ENCODE measurements at regions not wholly inside any gene's neighbourhood (a gene's known extent, or its start where the extent isn't known, plus 50 kb on each side); places are given as distances from the start of the nearest gene placed in this dataset.

GRCh38 chr18:25705650-25706049 is 353.7 kb upstream of the ZNF521 start:
- no peak for DNase-seq

- DNase-seq = no peak
These were observed 352.5 kb upstream of the ZNF521 start for GRCh38 chr18:25704494-25704893.

GRCh38 chr18:25704071-25704470 is 352.1 kb upstream of the ZNF521 start:
- no peak for DNase-seq

GRCh38 chr18:25701821-25702220 is 349.9 kb upstream of the ZNF521 start:
- DNase-seq = no peak

GRCh38 chr18:25686960-25687500 is 335.1 kb upstream of the ZNF521 start:
- DNase-seq = no peak

- DNase-seq = no peak
These were observed 333.1 kb upstream of the ZNF521 start for GRCh38 chr18:25685088-25685487.

GRCh38 chr18:25679491-25679890 is 327.5 kb upstream of the ZNF521 start:
- DNase-seq = no peak

GRCh38 chr18:25678221-25678620 is 326.3 kb upstream of the ZNF521 start:
- no peak for DNase-seq

- DNase-seq = no peak
These were observed 323.3 kb upstream of the ZNF521 start for GRCh38 chr18:25675123-25675850.

- no peak for DNase-seq
These were observed 322.2 kb upstream of the ZNF521 start for GRCh38 chr18:25674183-25674582.

- DNase-seq = no peak
These were observed 320.5 kb upstream of the ZNF521 start for GRCh38 chr18:25672490-25672889.

- DNase-seq = no peak
These were observed 317.8 kb upstream of the ZNF521 start for GRCh38 chr18:25669741-25670140.

GRCh38 chr18:25662272-25662671 is 310.3 kb upstream of the ZNF521 start:
- no peak for DNase-seq

- no peak for DNase-seq
These were observed 309.9 kb upstream of the ZNF521 start for GRCh38 chr18:25661831-25662230.

GRCh38 chr18:25659541-25659940 is 307.6 kb upstream of the ZNF521 start:
- no peak for DNase-seq

GRCh38 chr18:25658476-25658875 is 306.5 kb upstream of the ZNF521 start:
- no peak for DNase-seq

GRCh38 chr18:25651553-25651952 is 299.6 kb upstream of the ZNF521 start:
- no peak for DNase-seq

- no peak for DNase-seq
These were observed 298.4 kb upstream of the ZNF521 start for GRCh38 chr18:25650201-25650941.

GRCh38 chr18:25648716-25649260 is 296.8 kb upstream of the ZNF521 start:
- no peak for DNase-seq

- DNase-seq = no peak
These were observed 295.4 kb upstream of the ZNF521 start for GRCh38 chr18:25647404-25647803.

GRCh38 chr18:25646971-25647370 is 295.0 kb upstream of the ZNF521 start:
- no peak for DNase-seq

- DNase-seq = no peak
These were observed 287.6 kb upstream of the ZNF521 start for GRCh38 chr18:25639596-25639995.

GRCh38 chr18:25633563-25633962 is 281.6 kb upstream of the ZNF521 start:
- no peak for DNase-seq

- no peak for DNase-seq
These were observed 278.7 kb upstream of the ZNF521 start for GRCh38 chr18:25630682-25631081.

Data from GF-D8 (cell line).